WTC11 (cell line): ENCODE measurements at regions not wholly inside any gene's neighbourhood (a gene's known extent, or its start where the extent isn't known, plus 50 kb on each side); places are given as distances from the start of the nearest gene placed in this dataset.

Source experiments
- ATAC-seq: fragments of 200-7000 bp; cut with Tn5 transposase; 2 replicates; pipeline ENCODE4 v1.10.0; 2021; ENCODE audit warnings: mild to moderate bottlenecking, moderate library complexity
- CTCF ChIA-PET: fragments of 300-600 bp; sonication (Branson Sonifier 250); formaldehyde crosslinking; loops from one replicate; lab custom pipeline; 2021; ENCODE audit warnings: antibody characterized with exemption; lab: Charles Lee
- POLR2A ChIA-PET: fragments of 350-600 bp; sonication (Branson Sonifier 250); formaldehyde crosslinking; loops from one replicate; lab custom pipeline; 2021; ENCODE audit warnings: antibody characterized with exemption; lab: Charles Lee
- DNase-seq: peaks from one replicate; pipeline ENCODE4 v3.0.0; 2021; ENCODE audit warnings: low spot score
- H3K27ac Mint-ChIP-seq: 2 replicates; pipeline ENCODE4 v1.8.0; 2021; ENCODE audit warnings: mixed read lengths
- H3K27me3 Mint-ChIP-seq: 2 replicates; pipeline ENCODE4 v1.8.0; 2021; ENCODE audit warnings: low read depth, mild to moderate bottlenecking, moderate library complexity, mixed read lengths
- H3K36me3 Mint-ChIP-seq: 2 replicates; pipeline ENCODE4 v1.8.0; 2021; ENCODE audit warnings: mixed read lengths
- H3K4me1 Mint-ChIP-seq: 2 replicates; pipeline ENCODE4 v1.8.0; 2022; ENCODE audit warnings: mixed read lengths
- H3K4me3 Mint-ChIP-seq: 2 replicates; pipeline ENCODE4 v1.8.0; 2021; ENCODE audit warnings: mild to moderate bottlenecking, moderate library complexity, mixed read lengths
- H3K9me3 Mint-ChIP-seq: 2 replicates; pipeline ENCODE4 v1.8.0; 2021; ENCODE audit warnings: mixed read lengths
- ATF6 ChIP-seq: sonication (generic); formaldehyde crosslinking; IDR thresholded peaks from 2 replicates; pipeline ENCODE4 v1.8.1; 2023; ENCODE audit warnings: mild to moderate bottlenecking, missing genetic modification reagents
- CTCF ChIP-seq: fragments of 200-600 bp; IDR thresholded peaks from 2 replicates; pipeline ENCODE4 v1.8.0; 2022; ENCODE audit warnings: antibody characterized with exemption
- E2F4 ChIP-seq: sonication (generic); formaldehyde crosslinking; IDR thresholded peaks from 2 replicates; pipeline ENCODE4 v1.8.1; 2022; ENCODE audit warnings: low read depth, mild to moderate bottlenecking, moderate library complexity, missing genetic modification reagents, borderline replicate concordance
- FOXK1 ChIP-seq: sonication (generic); formaldehyde crosslinking; IDR thresholded peaks from 2 replicates; pipeline ENCODE4 v1.8.0; 2022; ENCODE audit warnings: mild to moderate bottlenecking, moderate library complexity, missing genetic modification reagents
- HMGA2 ChIP-seq: fragments of 250-450 bp; sonication (Bioruptor Pico); IDR thresholded peaks from 2 replicates; pipeline ENCODE4 v1.4.0; 2021; ENCODE audit warnings: mild to moderate bottlenecking, moderate library complexity
- NFYB ChIP-seq: sonication (generic); formaldehyde crosslinking; conservative IDR thresholded peaks from 2 replicates; pipeline ENCODE4 v1.8.0; 2022; ENCODE audit warnings: low read depth, missing genetic modification reagents
- NR3C1 ChIP-seq: sonication (generic); formaldehyde crosslinking; conservative IDR thresholded peaks from 2 replicates; pipeline ENCODE4 v1.8.1; 2023; ENCODE audit warnings: low read depth, mild to moderate bottlenecking, missing genetic modification reagents
- PREB ChIP-seq: sonication (generic); formaldehyde crosslinking; IDR thresholded peaks from 2 replicates; pipeline ENCODE4 v1.8.1; 2022; ENCODE audit warnings: mild to moderate bottlenecking, missing genetic modification reagents, moderate library complexity, borderline replicate concordance
- SP1 ChIP-seq: sonication (generic); formaldehyde crosslinking; conservative IDR thresholded peaks from 2 replicates; pipeline ENCODE4 v1.8.1; 2022; ENCODE audit warnings: missing genetic modification reagents
- TEAD4 ChIP-seq: sonication (generic); formaldehyde crosslinking; IDR thresholded peaks from 2 replicates; pipeline ENCODE4 v1.8.0; 2022; ENCODE audit warnings: mild to moderate bottlenecking, missing genetic modification reagents
- ZBTB43 ChIP-seq: sonication (generic); formaldehyde crosslinking; IDR thresholded peaks from 2 replicates; pipeline ENCODE4 v1.8.1; 2023; ENCODE audit warnings: mild to moderate bottlenecking, missing genetic modification reagents
- ZMAT4 ChIP-seq: fragments of 250-450 bp; sonication (Bioruptor Pico); IDR thresholded peaks from 2 replicates; pipeline ENCODE4 v1.9.0; 2021; ENCODE audit warnings: mild to moderate bottlenecking
- ZNF317 ChIP-seq: sonication (generic); formaldehyde crosslinking; IDR thresholded peaks from 2 replicates; pipeline ENCODE4 v1.8.1; 2023; ENCODE audit warnings: low read depth, mild to moderate bottlenecking, moderate library complexity, missing genetic modification reagents, borderline replicate concordance
- TF ChIP-seq, protein P1 (sequence below): sonication (generic); formaldehyde crosslinking; IDR thresholded peaks from 2 replicates; pipeline ENCODE4 v1.8.0; 2023; ENCODE audit warnings: mild to moderate bottlenecking, missing genetic modification reagents
- TF ChIP-seq, protein P2 (sequence below): sonication (generic); formaldehyde crosslinking; IDR thresholded peaks from 2 replicates; pipeline ENCODE4 v1.8.1; 2022; ENCODE audit warnings: mild to moderate bottlenecking, moderate library complexity, missing genetic modification reagents
- TF ChIP-seq, protein P3 (sequence below): sonication (generic); formaldehyde crosslinking; IDR thresholded peaks from 2 replicates; pipeline ENCODE4 v1.8.0; 2022; ENCODE audit warnings: mild to moderate bottlenecking, missing genetic modification reagents
- TF ChIP-seq, protein P4 (sequence below): fragments of 250-450 bp; sonication (Bioruptor Pico); IDR thresholded peaks from 2 replicates; pipeline ENCODE4 v1.9.0; 2021; ENCODE audit warnings: moderate library complexity, mild to moderate bottlenecking, inconsistent platforms, borderline replicate concordance
- TF ChIP-seq, protein P5 (sequence below): sonication (generic); formaldehyde crosslinking; IDR thresholded peaks from 2 replicates; pipeline ENCODE4 v1.8.1; 2023; ENCODE audit warnings: mild to moderate bottlenecking, missing genetic modification reagents, moderate library complexity
- TF ChIP-seq, protein P6 (sequence below): sonication (generic); formaldehyde crosslinking; IDR thresholded peaks from 2 replicates; pipeline ENCODE4 v1.8.0; 2022; ENCODE audit warnings: mild to moderate bottlenecking, missing genetic modification reagents

- TF ChIP-seq CTCF, result no peak
- TF ChIP-seq, all 79 proteins: peak for 0
Observed at GRCh38 chr2:71842744-71843143, 304.9 kb downstream of the CYP26B1 start (continued).

DNA sequence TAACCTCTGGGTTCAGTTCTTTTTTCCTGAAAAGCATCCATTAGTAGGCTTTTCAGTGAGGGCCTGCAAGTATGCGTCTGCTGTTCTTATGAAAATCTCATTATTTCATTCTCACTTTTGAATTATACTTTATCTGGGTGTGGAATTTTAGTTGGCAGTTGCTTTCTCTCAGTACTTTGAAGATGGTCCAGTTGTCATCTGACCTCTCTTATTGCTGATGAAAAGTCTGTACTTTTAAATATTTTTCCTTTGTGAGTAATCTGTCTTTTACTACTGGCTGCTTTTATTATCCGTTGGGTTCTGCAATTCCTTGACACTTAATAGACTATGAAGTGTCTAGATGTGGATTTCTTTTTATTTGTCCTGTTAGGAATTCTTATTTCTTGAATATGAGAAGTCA lies 307.8 kb downstream of the CYP26B1 start:
- ATAC-seq (no peak), DNase-seq (no peak)
- Mint-ChIP-seq H3K36me3 (no peaks in the 10 kb centered on the region), H3K27ac (no peak overlapping the region), H3K4me3 (no peak overlapping the region), H3K9me3 (peaks cover 4% of the 10 kb centered on the region; the same call in 1 of the 2 replicates), H3K4me1 (no peaks in the 10 kb centered on the region), H3K27me3 (no peaks in the 10 kb centered on the region; the same call in 1 of the 2 replicates)
- ChIA-PET CTCF (no interaction called here), POLR2A (no interaction called here)
- TF ChIP-seq FOXK1 (CRISPR knock-in tag) (no peak), ATF6 (CRISPR knock-in tag) (no peak), PREB (no peak), E2F4 (CRISPR knock-in tag) (no peak), ZNF317 (no peak), ZMAT4 (CRISPR knock-in tag) (no peak), NR3C1 (CRISPR knock-in tag) (no peak), TEAD4 (CRISPR knock-in tag) (no peak), HMGA2 (CRISPR knock-in tag) (no peak), SP1 (CRISPR knock-in tag) (no peak), ZBTB43 (CRISPR knock-in tag) (no peak), NFYB (CRISPR knock-in tag) (no peak)
- TF ChIP-seq, protein P1, sequence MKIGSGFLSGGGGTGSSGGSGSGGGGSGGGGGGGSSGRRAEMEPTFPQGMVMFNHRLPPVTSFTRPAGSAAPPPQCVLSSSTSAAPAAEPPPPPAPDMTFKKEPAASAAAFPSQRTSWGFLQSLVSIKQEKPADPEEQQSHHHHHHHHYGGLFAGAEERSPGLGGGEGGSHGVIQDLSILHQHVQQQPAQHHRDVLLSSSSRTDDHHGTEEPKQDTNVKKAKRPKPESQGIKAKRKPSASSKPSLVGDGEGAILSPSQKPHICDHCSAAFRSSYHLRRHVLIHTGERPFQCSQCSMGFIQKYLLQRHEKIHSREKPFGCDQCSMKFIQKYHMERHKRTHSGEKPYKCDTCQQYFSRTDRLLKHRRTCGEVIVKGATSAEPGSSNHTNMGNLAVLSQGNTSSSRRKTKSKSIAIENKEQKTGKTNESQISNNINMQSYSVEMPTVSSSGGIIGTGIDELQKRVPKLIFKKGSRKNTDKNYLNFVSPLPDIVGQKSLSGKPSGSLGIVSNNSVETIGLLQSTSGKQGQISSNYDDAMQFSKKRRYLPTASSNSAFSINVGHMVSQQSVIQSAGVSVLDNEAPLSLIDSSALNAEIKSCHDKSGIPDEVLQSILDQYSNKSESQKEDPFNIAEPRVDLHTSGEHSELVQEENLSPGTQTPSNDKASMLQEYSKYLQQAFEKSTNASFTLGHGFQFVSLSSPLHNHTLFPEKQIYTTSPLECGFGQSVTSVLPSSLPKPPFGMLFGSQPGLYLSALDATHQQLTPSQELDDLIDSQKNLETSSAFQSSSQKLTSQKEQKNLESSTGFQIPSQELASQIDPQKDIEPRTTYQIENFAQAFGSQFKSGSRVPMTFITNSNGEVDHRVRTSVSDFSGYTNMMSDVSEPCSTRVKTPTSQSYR (CRISPR knock-in tag), result no peak
- TF ChIP-seq, protein P2, sequence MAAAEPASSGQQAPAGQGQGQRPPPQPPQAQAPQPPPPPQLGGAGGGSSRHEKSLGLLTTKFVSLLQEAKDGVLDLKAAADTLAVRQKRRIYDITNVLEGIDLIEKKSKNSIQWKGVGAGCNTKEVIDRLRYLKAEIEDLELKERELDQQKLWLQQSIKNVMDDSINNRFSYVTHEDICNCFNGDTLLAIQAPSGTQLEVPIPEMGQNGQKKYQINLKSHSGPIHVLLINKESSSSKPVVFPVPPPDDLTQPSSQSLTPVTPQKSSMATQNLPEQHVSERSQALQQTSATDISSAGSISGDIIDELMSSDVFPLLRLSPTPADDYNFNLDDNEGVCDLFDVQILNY (CRISPR knock-in tag), result no peak
- TF ChIP-seq, protein P3, sequence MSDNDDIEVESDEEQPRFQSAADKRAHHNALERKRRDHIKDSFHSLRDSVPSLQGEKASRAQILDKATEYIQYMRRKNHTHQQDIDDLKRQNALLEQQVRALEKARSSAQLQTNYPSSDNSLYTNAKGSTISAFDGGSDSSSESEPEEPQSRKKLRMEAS (CRISPR knock-in tag), result no peak
- TF ChIP-seq, protein P4, sequence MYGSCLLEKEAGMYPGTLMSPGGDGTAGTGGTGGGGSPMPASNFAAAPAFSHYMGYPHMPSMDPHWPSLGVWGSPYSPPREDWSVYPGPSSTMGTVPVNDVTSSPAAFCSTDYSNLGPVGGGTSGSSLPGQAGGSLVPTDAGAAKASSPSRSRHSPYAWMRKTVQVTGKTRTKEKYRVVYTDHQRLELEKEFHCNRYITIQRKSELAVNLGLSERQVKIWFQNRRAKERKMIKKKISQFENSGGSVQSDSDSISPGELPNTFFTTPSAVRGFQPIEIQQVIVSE (CRISPR knock-in tag), result no peak
- TF ChIP-seq, protein P5, sequence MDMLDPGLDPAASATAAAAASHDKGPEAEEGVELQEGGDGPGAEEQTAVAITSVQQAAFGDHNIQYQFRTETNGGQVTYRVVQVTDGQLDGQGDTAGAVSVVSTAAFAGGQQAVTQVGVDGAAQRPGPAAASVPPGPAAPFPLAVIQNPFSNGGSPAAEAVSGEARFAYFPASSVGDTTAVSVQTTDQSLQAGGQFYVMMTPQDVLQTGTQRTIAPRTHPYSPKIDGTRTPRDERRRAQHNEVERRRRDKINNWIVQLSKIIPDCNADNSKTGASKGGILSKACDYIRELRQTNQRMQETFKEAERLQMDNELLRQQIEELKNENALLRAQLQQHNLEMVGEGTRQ (CRISPR knock-in tag), result no peak
- TF ChIP-seq, protein P6, sequence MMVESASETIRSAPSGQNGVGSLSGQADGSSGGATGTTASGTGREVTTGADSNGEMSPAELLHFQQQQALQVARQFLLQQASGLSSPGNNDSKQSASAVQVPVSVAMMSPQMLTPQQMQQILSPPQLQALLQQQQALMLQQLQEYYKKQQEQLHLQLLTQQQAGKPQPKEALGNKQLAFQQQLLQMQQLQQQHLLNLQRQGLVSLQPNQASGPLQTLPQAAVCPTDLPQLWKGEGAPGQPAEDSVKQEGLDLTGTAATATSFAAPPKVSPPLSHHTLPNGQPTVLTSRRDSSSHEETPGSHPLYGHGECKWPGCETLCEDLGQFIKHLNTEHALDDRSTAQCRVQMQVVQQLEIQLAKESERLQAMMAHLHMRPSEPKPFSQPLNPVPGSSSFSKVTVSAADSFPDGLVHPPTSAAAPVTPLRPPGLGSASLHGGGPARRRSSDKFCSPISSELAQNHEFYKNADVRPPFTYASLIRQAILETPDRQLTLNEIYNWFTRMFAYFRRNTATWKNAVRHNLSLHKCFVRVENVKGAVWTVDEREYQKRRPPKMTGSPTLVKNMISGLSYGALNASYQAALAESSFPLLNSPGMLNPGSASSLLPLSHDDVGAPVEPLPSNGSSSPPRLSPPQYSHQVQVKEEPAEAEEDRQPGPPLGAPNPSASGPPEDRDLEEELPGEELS (CRISPR knock-in tag), result no peak
